ENCODE measurements at regions not wholly inside any gene's neighbourhood (a gene's known extent, or its start where the extent isn't known, plus 50 kb on each side); places are given as distances from the start of the nearest gene placed in this dataset.
A peak's percentile ranks its signal among the peaks of the same experiment; 100 is the strongest.

GRCh38 chr13:62829486-62829885, 1413.8 kb upstream of the PCDH20 start:
- no peak overlapping the region for H3K9ac ChIP-seq (ENCODE audit: low read length)
- no peak overlapping the region for H2AFZ ChIP-seq (ENCODE audit: low read depth, low read length, severe bottlenecking)
- H3K79me2 ChIP-seq (ENCODE audit: insufficient read depth, low read length) = no peaks in the 10 kb centered on the region
- H3K9me3 ChIP-seq (ENCODE audit: insufficient read depth, low read length) = no peaks in the 10 kb centered on the region
- no peak overlapping the region for H3K4me2 ChIP-seq (ENCODE audit: low read depth, low read length, poor library complexity, severe bottlenecking)
- TF ChIP-seq EZH2phosphoT487 (conservative IDR thresholded peaks at IDR 0.05; ENCODE audit: low read length) (no peak), CTCF (IDR thresholded peaks at IDR 0.05; ENCODE audit: insufficient read depth, low read length, poor library complexity, severe bottlenecking) (no peak)
- H3K27ac ChIP-seq (ENCODE audit: low read depth, low read length) = no peak overlapping the region
- no peaks in the 10 kb centered on the region for H3F3A ChIP-seq (ENCODE audit: insufficient read depth)
- no peaks in the 10 kb centered on the region for H4K20me1 ChIP-seq (ENCODE audit: low read depth, low read length)
- no peaks in the 10 kb centered on the region for H3K36me3 ChIP-seq (ENCODE audit: low read length)
- H3K9me2 ChIP-seq (replicated peaks; ENCODE audit: insufficient read depth, low read length) = no peaks in the 10 kb centered on the region
- H3K4me3 ChIP-seq (ENCODE audit: insufficient read depth, low read length, poor library complexity, severe bottlenecking) = no peak overlapping the region
- H3K27me3 ChIP-seq (ENCODE audit: low read length) = no peaks in the 10 kb centered on the region

GRCh38 chr13:62799931-62800436, 1384.3 kb upstream of the PCDH20 start:
- H3K36me3 ChIP-seq (ENCODE audit: low read length) = no peaks in the 10 kb centered on the region
- no peaks in the 10 kb centered on the region for H3F3A ChIP-seq (ENCODE audit: insufficient read depth)
- no peak overlapping the region for H3K4me2 ChIP-seq (ENCODE audit: low read depth, low read length, poor library complexity, severe bottlenecking)
- no peaks in the 10 kb centered on the region for H3K9me2 ChIP-seq (replicated peaks; ENCODE audit: insufficient read depth, low read length)
- H3K79me2 ChIP-seq (ENCODE audit: insufficient read depth, low read length) = no peaks in the 10 kb centered on the region
- no peak for TF ChIP-seq EZH2phosphoT487 (conservative IDR thresholded peaks at IDR 0.05; ENCODE audit: low read length)
- TF ChIP-seq CTCF (IDR thresholded peaks at IDR 0.05; ENCODE audit: insufficient read depth, low read length, poor library complexity, severe bottlenecking) = no peak
- H3K27ac ChIP-seq (ENCODE audit: low read depth, low read length) = no peak overlapping the region
- no peaks in the 10 kb centered on the region for H3K9me3 ChIP-seq (ENCODE audit: insufficient read depth, low read length)
- H3K27me3 ChIP-seq (ENCODE audit: low read length) = no peaks in the 10 kb centered on the region
- H3K9ac ChIP-seq (ENCODE audit: low read length) = no peak overlapping the region
- H4K20me1 ChIP-seq (ENCODE audit: low read depth, low read length) = no peaks in the 10 kb centered on the region
- no peak overlapping the region for H3K4me3 ChIP-seq (ENCODE audit: insufficient read depth, low read length, poor library complexity, severe bottlenecking)
- H2AFZ ChIP-seq (ENCODE audit: low read depth, low read length, severe bottlenecking) = no peak overlapping the region

GRCh38 chr13:62799038-62799535, 1383.4 kb upstream of the PCDH20 start:
- Histone ChIP-seq H3K4me2 (ENCODE audit: low read depth, low read length, poor library complexity, severe bottlenecking) (no peak overlapping the region), H3F3A (ENCODE audit: insufficient read depth) (no peaks in the 10 kb centered on the region), H3K4me3 (ENCODE audit: insufficient read depth, low read length, poor library complexity, severe bottlenecking) (no peak overlapping the region), H3K9me3 (ENCODE audit: insufficient read depth, low read length) (no peaks in the 10 kb centered on the region), H3K36me3 (ENCODE audit: low read length) (no peaks in the 10 kb centered on the region), H3K9ac (ENCODE audit: low read length) (no peak overlapping the region), H3K79me2 (ENCODE audit: insufficient read depth, low read length) (no peaks in the 10 kb centered on the region), H3K27ac (ENCODE audit: low read depth, low read length) (no peak overlapping the region), H3K27me3 (ENCODE audit: low read length) (no peaks in the 10 kb centered on the region), H4K20me1 (ENCODE audit: low read depth, low read length) (no peaks in the 10 kb centered on the region), H2AFZ (ENCODE audit: low read depth, low read length, severe bottlenecking) (peak overlapping the region; percentile 81), H3K9me2 (replicated peaks; ENCODE audit: insufficient read depth, low read length) (no peaks in the 10 kb centered on the region)
- TF ChIP-seq EZH2phosphoT487 (conservative IDR thresholded peaks at IDR 0.05; ENCODE audit: low read length) = no peak
- TF ChIP-seq CTCF (IDR thresholded peaks at IDR 0.05; ENCODE audit: insufficient read depth, low read length, poor library complexity, severe bottlenecking) = no peak

Measured in SU-DHL-6 (cell line).